Fibroblast of lung (primary cell): ENCODE measurements at regions not wholly inside any gene's neighbourhood (a gene's known extent, or its start where the extent isn't known, plus 50 kb on each side); places are given as distances from the start of the nearest gene placed in this dataset.

Experiments used
- DNase-seq, 2 donors: peaks; one replicate each; pipeline versions ENCODE4 v3.0.0 to v3.0.0-alpha.2; 2010; ENCODE audit warnings: low read depth in 2 of 2
- H2AFZ ChIP-seq: 2 replicates; pipeline ENCODE4 v1.5.1; 2012; ENCODE audit warnings: low read length, control low read depth, inconsistent platforms
- H3K27ac ChIP-seq: 2 replicates; pipeline ENCODE4 v1.5.1; 2011; ENCODE audit warnings: low read length, control low read depth; ENCODE audit not compliant: insufficient read depth
- H3K27me3 ChIP-seq: 2 replicates; pipeline ENCODE4 v1.5.1; 2011; ENCODE audit warnings: mild to moderate bottlenecking, low read length; ENCODE audit not compliant: control insufficient read depth, insufficient read depth
- H3K36me3 ChIP-seq: 2 replicates; pipeline ENCODE4 v1.5.1; 2011; ENCODE audit warnings: low read length; ENCODE audit not compliant: control insufficient read depth, insufficient read depth
- H3K4me1 ChIP-seq: 2 replicates; pipeline ENCODE4 v1.5.1; 2011; ENCODE audit warnings: low read length; ENCODE audit not compliant: control insufficient read depth, insufficient read depth; ENCODE audit errors: extremely low read depth
- H3K4me2 ChIP-seq: 2 replicates; pipeline ENCODE4 v1.5.1; 2011; ENCODE audit warnings: low read length, control low read depth; ENCODE audit not compliant: insufficient read depth; ENCODE audit errors: extremely low read depth
- H3K4me3 ChIP-seq, 4 experiments: fragments of 200-600 bp in 1 of 4; sonication (generic) in 1 of 4; replicated peaks in 1 of 4; 2 replicates each; pipeline ENCODE4 v1.5.1; 2011 to 2016; ENCODE audit warnings: low read length in 4 of 4, low read depth in 3 of 4, mild to moderate bottlenecking in 3 of 4, control low read depth in 2 of 4, inconsistent platforms in 1 of 4, mixed read lengths in 1 of 4; ENCODE audit not compliant: insufficient read depth in 1 of 4; ENCODE audit errors: control extremely low read depth in 1 of 4
- H3K79me2 ChIP-seq: 2 replicates; pipeline ENCODE4 v1.5.1; 2012; ENCODE audit warnings: mild to moderate bottlenecking, low read length, inconsistent platforms; ENCODE audit not compliant: control insufficient read depth, insufficient read depth
- H3K9ac ChIP-seq: 2 replicates; pipeline ENCODE4 v1.5.1; 2011; ENCODE audit warnings: mild to moderate bottlenecking, low read length, control low read depth; ENCODE audit not compliant: insufficient read depth
- H3K9me3 ChIP-seq: 2 replicates; pipeline ENCODE4 v1.5.1; 2012; ENCODE audit warnings: low read depth, low read length; ENCODE audit not compliant: control insufficient read depth, insufficient read depth
- H4K20me1 ChIP-seq: 2 replicates; pipeline ENCODE4 v1.5.1; 2011; ENCODE audit warnings: low read length; ENCODE audit not compliant: control insufficient read depth, insufficient read depth; ENCODE audit errors: extremely low read depth
- EZH2 ChIP-seq: IDR thresholded peaks from 2 replicates; pipeline ENCODE4 v1.5.1; 2012; ENCODE audit warnings: low read length, control low read depth, mild to moderate bottlenecking; ENCODE audit errors: missing control alignments
- TF ChIP-seq, protein P1 (sequence below), 2 donors: IDR thresholded peaks in 1 of 2; conservative IDR thresholded peaks in 1 of 2; 1 replicate in 1 of 2; 2 replicates in 1 of 2; pipeline ENCODE4 v1.5.1; 2011 to 2012; ENCODE audit warnings: low read length in 2 of 2, control low read depth in 1 of 2, inconsistent platforms in 1 of 2, low read depth in 1 of 2, mild to moderate bottlenecking in 1 of 2

GRCh38 chr5:117058740-117059139, 484.1 kb upstream of the SEMA6A start:
- Histone ChIP-seq H3K4me1 (no peaks in the 10 kb centered on the region), H3K36me3 (no peaks in the 10 kb centered on the region), H3K79me2 (no peaks in the 10 kb centered on the region), H3K9me3 (no peaks in the 10 kb centered on the region), H3K27ac (no peak overlapping the region), H4K20me1 (no peaks in the 10 kb centered on the region), H3K27me3 (no peaks in the 10 kb centered on the region), H3K9ac (no peak overlapping the region), H3K4me2 (no peak overlapping the region), H2AFZ (no peak overlapping the region), H3K4me3 (no peak overlapping the region)
- DNase-seq, result no peak
- TF ChIP-seq, protein P1, sequence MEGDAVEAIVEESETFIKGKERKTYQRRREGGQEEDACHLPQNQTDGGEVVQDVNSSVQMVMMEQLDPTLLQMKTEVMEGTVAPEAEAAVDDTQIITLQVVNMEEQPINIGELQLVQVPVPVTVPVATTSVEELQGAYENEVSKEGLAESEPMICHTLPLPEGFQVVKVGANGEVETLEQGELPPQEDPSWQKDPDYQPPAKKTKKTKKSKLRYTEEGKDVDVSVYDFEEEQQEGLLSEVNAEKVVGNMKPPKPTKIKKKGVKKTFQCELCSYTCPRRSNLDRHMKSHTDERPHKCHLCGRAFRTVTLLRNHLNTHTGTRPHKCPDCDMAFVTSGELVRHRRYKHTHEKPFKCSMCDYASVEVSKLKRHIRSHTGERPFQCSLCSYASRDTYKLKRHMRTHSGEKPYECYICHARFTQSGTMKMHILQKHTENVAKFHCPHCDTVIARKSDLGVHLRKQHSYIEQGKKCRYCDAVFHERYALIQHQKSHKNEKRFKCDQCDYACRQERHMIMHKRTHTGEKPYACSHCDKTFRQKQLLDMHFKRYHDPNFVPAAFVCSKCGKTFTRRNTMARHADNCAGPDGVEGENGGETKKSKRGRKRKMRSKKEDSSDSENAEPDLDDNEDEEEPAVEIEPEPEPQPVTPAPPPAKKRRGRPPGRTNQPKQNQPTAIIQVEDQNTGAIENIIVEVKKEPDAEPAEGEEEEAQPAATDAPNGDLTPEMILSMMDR (conservative IDR thresholded peaks at IDR 0.05 in 1 of 2, IDR thresholded peaks at IDR 0.05 in 1 of 2; ENCODE audit: low read depth in 1 of 2, low read length in 2 of 2), result no peak
- no peak for TF ChIP-seq EZH2

DNA sequence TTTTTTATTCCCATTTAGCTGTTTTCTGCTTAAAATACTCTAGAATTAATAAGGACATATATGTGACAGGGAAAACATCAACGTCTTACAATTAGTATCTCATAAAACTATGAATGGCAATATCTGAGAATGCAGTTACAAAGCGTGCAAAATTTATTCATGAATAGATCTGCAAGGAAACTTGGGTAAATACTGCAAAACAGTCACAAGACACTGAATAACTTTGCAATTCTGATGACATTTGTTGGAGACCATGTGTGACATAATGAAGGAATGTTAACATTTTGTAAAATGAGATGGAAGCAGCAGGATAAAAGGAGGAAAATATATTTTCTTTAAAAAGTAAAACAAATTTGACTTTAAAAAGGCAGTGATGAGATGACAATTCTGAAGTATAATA, 480.9 kb upstream of the SEMA6A start:
- H2AFZ ChIP-seq, result no peak overlapping the region
- H4K20me1 ChIP-seq, result no peaks in the 10 kb centered on the region
- H3K9me3 ChIP-seq, result no peaks in the 10 kb centered on the region
- H3K27me3 ChIP-seq, result no peaks in the 10 kb centered on the region
- no peaks in the 10 kb centered on the region for H3K79me2 ChIP-seq
- H3K9ac ChIP-seq, result no peak overlapping the region
- no peaks in the 10 kb centered on the region for H3K36me3 ChIP-seq
- no peaks in the 10 kb centered on the region for H3K4me1 ChIP-seq
- no peak overlapping the region for H3K4me3 ChIP-seq
- no peak for DNase-seq
- H3K4me2 ChIP-seq, result no peak overlapping the region
- no peak for TF ChIP-seq EZH2
- TF ChIP-seq, protein P1 (conservative IDR thresholded peaks at IDR 0.05 in 1 of 2, IDR thresholded peaks at IDR 0.05 in 1 of 2; ENCODE audit: low read depth in 1 of 2, low read length in 2 of 2), result no peak
- H3K27ac ChIP-seq, result no peak overlapping the region

- H3K27ac ChIP-seq, result no peak overlapping the region
- H2AFZ ChIP-seq, result no peak overlapping the region
- H3K9ac ChIP-seq, result no peak overlapping the region
- DNase-seq, result peak in 1 of 2 donors; percentile 20
- H3K36me3 ChIP-seq, result no peaks in the 10 kb centered on the region
- no peaks in the 10 kb centered on the region for H3K79me2 ChIP-seq
- H4K20me1 ChIP-seq, result no peaks in the 10 kb centered on the region
- TF ChIP-seq, protein P1 (conservative IDR thresholded peaks at IDR 0.05 in 1 of 2, IDR thresholded peaks at IDR 0.05 in 1 of 2; ENCODE audit: low read depth in 1 of 2, low read length in 2 of 2), result no peak
- no peak for TF ChIP-seq EZH2
- no peaks in the 10 kb centered on the region for H3K4me1 ChIP-seq
- H3K9me3 ChIP-seq, result no peaks in the 10 kb centered on the region
- no peaks in the 10 kb centered on the region for H3K27me3 ChIP-seq
- H3K4me3 ChIP-seq, result no peak overlapping the region
- no peak overlapping the region for H3K4me2 ChIP-seq
Observed at GRCh38 chr5:117054911-117055310, 480.3 kb upstream of the SEMA6A start.
